HG02852 (cell line): ENCODE measurements at regions not wholly inside any gene's neighbourhood (a gene's known extent, or its start where the extent isn't known, plus 50 kb on each side); places are given as distances from the start of the nearest gene placed in this dataset.

Source experiments
- ATAC-seq: cut with Tn5 transposase; IDR thresholded peaks from one replicate; pipeline ENCODE4 v1.9.1; 2021; ENCODE audit warnings: mild to moderate bottlenecking, moderate library complexity; ENCODE audit not compliant: unreplicated experiment

DNA sequence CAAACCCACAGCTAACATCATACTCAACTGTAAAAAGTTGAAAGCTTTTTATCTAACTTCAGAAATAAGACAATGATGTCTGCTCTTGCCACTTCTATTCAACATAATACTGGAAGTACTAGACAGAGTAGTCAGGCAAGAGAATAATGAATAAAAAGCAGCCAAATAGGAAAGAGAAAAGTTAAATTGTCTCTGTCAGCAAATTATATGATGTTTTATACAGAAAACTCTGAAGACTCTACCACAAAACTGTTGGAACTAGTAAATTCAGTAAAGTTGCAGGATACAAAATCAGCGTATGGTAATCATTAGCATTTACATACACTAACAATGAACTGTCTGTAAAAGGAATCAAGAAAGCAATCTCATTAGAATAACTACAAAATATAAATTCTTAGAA, 752.9 kb upstream of the CT83 start:
- no peak for ATAC-seq

DNA sequence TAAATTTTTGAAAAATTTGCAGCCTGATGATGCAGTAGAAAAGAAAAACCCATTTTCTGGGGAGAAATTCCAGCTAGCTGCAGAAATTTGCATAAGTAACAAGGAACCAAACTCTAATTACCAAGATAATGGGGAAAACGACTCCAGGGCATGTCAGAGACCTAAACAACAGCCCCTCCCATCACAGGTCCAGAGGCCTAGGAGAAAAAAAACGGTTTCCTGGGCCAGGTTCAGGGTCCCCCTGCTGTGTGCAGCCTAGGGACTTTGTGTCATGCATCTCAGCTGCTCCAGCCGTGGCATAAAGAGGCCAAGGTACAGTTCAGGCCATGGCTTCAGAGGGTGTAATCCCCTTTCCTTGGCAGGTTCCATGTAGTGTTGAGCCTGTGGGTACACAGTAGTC, 733.7 kb upstream of the CT83 start:
- no peak for ATAC-seq

DNA sequence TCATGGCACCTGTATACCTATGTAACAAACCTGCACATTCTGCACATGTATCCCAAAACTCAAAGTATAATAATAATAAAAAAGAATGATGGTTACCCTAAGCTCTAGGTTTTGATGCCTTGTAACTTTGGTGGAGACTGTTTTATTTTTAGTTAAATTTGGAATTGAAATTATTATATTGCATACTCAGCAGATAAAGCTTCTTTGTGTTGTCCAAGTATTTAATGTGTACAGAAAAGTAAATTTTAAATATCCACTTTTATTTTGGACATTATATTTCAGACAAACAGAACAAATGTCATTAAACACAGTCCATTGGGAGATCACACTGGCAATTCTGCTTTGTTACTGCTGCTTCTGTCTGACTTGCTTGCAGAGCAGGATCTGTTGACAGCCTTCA, 684.5 kb upstream of the CT83 start:
- ATAC-seq = no peak

DNA sequence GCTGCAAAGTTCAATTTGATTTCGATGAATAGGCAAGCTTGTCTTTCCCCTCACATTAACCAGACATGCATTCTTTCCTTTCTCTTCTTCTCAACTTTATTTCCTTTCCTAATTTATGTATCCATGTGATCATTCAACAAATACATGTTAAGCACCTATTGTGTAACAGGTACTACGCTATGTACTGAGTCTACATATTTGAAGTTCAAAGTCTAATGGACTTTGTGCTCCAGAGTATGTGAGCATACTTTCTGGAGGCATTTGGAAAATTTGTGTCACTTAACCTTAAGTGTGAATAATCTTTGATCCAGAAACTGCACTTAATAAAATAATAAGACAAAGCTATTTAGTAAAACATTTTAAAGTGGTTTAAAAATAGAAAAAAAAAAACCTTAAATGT, 675.3 kb upstream of the CT83 start:
- no peak for ATAC-seq

DNA sequence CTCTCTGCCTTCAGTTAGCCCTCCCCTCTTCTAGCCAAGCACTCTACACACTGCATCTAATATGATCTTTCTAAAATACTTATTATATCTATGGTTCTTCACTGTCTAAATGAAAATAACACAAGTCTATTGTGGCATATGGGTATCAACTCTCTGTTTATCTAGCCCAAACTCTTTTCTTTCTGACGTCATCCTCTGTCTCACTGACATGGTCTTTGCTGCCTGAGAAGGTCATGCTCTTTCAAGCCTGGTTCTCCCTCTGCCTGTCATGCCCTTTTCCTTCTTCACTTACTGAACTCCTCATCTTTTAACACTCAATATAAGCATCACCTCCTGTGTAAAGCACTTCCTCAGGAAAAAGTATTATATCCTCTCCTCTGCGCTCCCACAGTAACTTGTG, 672.2 kb upstream of the CT83 start:
- ATAC-seq = no peak

DNA sequence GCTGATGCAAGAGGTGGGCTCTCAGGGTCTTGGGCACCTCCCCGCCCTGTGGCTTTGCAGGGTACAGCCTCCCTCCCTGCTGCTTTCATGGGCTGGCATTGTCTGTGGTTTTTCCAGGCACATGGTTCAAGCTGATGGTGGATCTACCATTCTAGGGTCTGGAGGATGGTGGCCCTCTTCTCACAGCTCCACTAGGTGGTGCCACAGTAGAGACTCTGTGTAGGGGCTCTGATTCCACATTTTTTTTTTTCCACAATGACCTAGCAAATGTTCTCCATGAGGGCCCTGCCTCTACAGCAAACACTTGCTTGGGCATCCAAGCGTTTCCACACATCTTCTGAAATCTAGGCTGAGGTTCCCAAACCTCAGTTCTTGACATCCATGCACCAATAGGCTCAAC, 657.9 kb upstream of the CT83 start:
- no peak for ATAC-seq

DNA sequence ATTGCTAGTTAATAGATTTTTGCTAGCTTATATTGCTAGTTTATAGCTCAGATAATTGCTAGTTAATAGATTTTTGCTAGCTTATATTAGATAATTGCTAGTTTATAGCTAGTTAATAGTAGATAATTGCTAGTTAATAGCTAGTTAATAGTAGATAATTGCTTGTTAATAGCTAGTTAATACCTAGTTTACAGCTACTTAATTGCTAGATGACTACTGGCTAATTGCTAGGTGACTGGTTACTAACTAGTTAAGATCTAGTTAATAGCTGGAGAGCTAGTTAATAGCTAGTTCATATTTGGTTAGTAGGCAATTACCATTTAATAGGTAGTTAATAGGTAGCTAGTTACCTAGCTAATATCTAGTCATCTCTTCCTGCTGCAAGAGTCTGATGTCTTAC, 633.8 kb upstream of the CT83 start:
- ATAC-seq = no peak

DNA sequence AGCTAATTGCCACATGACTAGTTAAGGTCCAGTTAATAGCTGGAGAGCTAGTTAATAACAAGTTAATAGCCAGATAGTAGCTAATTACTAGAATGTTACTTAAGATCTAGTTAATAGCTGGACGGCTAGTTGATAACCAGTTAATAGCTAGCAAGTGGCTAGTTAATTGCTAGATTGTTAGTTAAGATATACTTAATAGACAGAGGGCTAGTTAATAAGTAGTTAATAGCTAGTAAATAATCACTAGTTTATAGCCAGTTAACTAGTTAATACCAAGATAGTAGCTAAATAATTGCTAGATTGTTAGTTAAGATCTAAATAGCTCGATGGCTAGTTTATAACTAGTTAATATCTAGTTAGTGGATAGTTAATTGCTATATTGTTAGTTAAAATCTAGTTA, 632.6 kb upstream of the CT83 start:
- ATAC-seq = no peak

DNA sequence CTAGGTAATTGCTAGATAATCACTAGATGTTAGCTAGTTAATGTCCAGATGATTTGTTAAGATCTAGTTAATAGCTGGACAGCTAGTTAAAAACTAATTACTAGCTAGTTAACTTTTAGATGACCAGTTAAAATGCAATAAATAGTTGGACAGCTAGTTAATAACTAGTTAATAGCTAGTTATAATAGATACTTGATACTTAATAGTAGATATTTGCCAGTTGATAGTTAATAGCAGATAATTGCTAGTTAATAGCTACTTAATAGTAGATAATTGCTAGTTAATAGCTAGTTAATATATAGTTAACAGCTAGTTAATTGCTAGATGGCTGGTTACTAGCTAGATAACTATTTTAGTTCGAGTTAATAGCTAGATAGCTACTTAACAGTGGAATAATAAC, 631.4 kb upstream of the CT83 start:
- no peak for ATAC-seq

DNA sequence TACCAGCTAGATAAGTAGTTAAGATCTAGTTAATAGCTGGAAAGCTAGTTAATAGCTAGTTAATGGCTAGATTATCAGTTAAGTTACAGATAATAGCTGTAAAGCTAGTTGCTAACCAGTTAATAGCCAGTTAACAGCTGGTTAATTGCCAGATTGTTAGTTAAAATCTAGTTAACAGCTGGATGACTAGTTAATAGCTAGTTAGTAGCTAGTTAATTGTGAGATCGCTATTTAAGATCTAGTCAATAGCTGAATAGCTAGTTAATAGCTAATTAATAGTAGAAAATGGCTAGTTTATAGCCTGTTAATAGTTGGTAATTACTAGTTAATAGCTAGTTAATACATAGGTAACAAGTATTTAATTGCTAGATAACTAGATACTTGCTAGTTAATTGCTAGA, 630.5 kb upstream of the CT83 start:
- no peak for ATAC-seq

DNA sequence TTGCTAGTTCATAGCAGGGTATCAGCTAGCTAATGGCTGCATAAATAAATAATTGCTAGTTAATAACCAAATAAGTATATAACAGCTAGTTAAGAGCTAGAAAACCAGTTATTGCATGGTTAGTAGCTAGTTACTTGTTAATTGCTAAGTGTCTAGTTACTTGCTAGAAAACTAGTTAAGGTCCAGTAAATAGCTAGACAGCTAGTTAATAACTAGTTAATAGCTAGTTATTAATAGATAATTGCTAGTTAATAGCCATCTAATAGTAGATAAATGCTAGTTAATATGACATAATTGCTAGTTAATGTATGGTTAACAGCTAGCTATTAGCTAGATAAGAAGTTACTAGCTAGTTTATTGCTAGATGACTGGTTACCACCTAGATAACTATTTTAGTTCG, 629.9 kb upstream of the CT83 start:
- ATAC-seq = no peak

DNA sequence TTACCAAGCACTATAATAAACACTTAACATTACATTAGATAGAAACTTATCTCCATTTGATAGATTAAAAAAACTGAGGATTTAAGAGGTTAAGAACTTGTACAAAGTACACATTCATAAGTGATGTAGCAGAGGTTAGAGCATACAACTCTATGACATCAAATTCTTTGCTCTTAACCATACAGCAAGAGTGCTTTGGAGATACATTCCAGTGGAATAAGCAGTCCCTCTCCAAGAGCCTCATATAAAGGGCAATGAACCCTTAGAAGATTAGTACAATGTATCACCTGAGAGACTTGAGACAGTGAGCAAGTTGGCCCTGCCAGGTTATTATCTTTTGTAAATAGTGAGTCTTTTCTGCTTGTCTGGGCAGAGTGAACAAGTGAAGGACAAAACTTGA, 600.4 kb upstream of the CT83 start:
- no peak for ATAC-seq

DNA sequence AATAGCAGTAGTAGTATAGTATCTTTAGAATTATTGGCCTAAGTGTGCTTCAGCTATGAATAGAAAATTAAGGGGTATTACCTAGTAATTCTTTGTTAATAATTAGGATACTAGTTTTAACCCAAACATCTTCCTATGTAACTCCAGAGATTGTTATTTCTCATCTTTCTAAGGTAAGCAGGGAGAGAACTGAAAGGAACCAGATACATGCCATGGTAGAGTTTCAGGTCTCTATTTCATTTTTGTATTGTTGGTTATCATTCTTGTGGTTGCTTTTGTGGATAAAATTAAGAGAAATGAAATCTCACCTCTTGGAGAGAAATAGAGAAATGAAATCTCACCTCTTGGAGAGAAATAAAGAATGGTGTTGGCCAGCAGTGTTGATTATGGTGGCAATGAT, 597.1 kb upstream of the CT83 start:
- ATAC-seq = no peak

DNA sequence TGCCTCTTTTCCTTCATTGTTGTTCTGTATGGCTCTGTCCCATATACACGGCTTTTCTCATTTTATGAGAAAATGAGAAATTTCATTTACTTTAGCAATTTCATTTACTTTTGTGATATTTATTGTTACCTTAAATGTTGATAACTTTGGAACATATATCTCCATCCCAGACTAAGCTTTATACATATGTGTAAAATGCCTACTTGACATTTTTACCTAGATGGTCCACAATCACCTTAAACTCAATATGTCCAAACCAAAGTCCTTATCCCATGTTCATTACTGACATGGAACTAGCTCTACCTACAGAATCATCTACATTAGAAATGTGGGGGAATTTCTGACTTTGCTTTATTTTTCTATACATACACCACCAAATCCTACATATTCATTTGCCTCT, 590.5 kb upstream of the CT83 start:
- no peak for ATAC-seq

DNA sequence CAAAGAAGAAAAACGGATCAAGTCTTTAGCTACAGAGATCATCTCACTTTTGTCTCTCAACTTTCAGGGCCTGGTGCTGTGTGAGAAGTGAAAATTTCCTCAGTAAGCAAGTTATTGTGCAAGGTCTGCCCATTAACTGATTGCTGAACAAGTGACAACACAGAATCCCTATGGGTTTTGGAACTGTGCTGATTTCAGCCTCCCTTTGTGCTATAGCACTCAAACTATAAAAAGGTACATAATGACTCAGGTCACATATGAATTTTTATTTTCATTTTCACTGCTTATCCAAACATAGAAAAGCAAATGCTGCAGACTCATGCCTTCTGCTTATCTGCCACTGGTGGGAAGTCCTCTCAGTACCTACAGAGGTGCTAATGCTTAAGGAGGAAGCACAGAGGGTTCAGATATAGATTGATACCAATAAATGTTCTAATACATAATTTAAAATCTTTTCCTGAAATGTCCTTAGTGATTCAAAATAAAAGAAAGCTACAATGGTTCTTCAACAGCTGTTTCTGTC, 576.2 kb upstream of the CT83 start:
- no peak for ATAC-seq

DNA sequence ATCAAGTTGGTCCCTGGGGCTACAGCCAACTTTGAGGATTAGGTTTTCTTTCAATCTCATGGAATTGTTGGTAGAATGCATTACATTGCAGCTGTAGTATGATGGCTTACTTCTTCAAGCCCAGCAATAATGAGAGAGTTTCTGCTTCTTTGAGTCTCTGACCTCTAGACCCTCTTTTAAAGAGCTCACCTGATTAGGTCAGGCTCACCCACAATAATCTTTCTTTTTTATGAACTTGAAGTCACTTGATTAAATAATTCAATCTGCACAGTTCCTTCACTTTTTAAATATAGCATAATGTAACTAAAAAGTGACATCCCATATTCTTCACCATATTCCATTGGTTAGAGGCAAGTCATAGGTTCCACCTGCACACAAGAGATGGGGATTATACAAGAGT, 547.5 kb upstream of the CT83 start:
- no peak for ATAC-seq

DNA sequence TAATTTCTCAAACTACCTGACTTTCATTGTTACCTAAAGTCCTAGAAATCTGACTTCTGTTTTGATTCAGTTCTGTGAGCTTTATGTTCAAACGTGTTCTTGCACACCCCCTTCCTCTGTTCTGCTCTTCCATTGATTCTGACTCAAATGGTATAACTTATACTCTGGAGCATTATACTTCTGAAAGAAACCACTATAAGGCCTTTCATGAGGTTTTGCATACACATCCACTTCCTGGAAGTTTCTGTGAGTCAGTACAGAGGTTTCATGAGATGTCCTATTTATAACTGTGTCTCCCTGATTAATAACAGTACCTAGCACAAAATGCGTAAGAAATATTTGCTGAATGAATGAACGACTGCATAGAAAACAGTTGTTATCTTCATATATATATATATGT, 540.2 kb upstream of the CT83 start:
- peak; percentile 60 for ATAC-seq

DNA sequence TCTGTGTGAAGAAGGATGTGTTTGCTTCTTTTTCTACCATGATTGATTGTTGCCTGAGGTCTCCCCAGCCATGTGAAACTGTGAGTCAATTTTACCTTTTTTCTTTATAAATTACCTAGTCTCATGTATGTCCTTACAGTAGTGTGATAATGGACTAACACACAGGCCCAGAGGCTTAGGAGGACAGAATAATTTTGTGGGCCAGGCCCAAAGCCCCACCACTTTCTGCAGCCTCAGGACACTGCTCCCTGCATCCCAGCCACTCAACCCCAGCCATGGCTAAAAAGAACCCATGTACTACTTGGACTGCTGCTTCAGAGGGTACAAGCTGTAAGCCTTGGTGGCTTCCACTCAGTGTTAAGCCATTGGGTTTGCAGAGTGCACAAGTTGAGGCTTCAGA, 512.7 kb upstream of the CT83 start:
- no peak for ATAC-seq

DNA sequence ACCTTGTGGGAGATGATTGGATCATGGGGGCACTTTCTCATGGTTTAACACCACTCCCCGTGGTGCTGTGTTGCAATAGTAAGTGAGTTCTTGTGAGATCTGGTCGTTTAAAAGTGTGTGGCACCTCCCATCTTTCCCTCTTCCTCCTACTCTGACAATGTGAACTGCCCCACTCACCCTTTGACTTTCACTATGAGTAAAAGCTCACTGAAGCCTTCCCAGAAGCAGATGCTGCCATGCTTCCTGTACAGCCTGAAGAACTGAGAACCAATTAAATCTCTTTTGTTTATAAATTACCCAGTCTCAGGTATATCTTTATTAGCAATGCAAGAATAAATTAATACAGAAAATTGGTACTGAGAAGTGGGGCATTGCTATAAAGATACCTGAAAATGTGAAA, 509.6 kb upstream of the CT83 start:
- no peak for ATAC-seq

DNA sequence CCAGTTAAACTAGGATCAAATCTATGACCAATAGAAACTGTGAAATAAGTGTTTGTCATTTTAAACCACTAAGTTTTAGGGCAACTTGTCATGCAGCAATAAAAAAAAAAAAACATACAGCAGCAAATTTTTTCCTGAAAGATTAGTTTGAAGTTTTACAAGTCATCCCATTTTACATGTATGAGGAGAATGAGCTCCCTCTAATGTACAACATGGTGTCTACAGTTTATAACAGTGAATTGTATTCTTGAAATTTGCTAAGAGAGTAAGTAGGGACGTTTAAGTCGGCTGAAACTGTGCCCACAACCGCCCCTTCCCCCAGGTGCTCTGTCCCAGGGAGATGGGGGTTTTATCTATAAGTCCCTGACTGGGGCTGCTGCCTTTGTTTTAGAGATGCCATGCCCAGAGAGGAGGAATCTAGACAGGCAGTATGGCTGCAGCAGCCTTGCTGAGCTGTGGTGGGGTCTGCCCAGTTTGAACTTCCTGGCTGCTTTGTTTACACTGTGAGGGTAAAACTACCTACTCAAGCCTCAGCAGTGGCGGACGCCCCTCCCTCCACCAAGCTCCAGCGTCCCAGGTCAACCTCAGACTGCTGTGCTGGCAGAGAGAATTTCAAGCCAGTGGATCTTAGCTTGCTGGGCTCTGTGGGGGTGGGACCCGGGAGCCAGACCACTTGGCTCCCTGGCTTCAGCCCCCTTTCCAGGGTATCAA, 499.3 kb upstream of the CT83 start:
- ATAC-seq = no peak

DNA sequence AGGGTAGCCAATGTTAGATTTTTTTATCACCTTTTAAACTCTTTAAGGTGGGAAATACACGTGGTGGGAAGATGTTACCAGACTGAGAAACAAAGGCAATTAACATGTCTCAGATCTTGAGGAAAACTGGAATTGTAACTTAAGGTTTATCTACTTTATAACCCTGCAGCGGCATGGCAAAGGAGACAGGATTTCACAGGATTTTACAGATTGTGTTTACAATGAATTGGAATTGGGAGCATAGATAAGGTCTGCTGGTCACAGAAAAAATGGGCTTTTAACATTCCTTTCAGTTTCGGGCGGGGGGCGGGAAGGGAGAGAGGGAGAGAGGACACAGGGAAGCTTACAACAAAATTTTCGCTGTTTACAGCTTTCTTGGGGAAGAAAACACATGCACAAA, 467.5 kb upstream of the CT83 start:
- no peak for ATAC-seq

DNA sequence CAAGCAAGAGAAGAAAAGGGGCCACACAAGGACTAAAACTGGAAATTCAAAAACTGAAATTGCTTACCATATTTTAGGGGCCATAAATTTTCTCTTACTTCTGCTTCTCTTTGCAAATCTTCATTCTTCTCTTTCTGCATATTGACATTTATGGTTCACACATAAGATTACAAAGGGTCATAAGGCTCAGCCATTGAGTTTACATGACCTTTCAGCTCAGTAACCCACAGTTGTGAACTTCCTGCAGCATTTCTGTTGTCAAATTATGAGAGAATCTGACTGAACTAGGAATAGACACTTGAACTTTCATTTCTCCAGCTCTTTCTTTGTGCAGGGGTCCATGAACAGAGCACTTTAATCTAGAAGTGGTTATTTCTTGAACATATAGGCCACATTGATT, 434.8 kb upstream of the CT83 start:
- no peak for ATAC-seq

DNA sequence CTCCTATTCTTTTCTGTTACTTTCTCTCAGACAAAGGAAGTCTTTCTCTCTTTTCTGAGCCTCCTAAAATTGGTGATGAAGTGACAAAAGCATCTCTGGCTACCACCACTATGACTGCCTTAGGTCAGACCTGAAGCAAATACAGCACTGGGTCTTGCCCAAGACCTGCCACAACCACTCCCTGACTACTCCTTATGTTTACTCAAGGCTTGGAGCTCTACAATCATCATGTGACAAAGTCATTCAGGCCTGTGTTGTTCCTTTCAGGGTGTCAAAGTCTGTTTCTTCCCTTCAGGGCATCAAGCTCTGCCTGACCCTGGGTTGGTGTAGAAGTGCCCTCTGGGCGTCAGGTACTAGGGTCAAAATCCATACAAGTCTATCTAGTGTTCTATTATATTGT, 419.2 kb upstream of the CT83 start:
- no peak for ATAC-seq
